DOHH2 (cell line): ENCODE measurements at regions not wholly inside any gene's neighbourhood (a gene's known extent, or its start where the extent isn't known, plus 50 kb on each side); places are given as distances from the start of the nearest gene placed in this dataset.

Experiments used
- EZH2phosphoT487 ChIP-seq: fragments of 200-600 bp; sonication (generic); IDR thresholded peaks from 2 replicates; pipeline ENCODE4 v1.6.1; 2017; ENCODE audit warnings: borderline replicate concordance, mild to moderate bottlenecking, antibody characterized with exemption, low read length, moderate library complexity, mixed read lengths
- TF ChIP-seq, protein P1 (sequence below): fragments of 200-600 bp; sonication (generic); IDR thresholded peaks from one replicate; pipeline ENCODE4 v1.5.1; 2014; ENCODE audit warnings: antibody characterized with exemption, mild to moderate bottlenecking, low read depth, low read length; ENCODE audit not compliant: poor library complexity, severe bottlenecking

DNA sequence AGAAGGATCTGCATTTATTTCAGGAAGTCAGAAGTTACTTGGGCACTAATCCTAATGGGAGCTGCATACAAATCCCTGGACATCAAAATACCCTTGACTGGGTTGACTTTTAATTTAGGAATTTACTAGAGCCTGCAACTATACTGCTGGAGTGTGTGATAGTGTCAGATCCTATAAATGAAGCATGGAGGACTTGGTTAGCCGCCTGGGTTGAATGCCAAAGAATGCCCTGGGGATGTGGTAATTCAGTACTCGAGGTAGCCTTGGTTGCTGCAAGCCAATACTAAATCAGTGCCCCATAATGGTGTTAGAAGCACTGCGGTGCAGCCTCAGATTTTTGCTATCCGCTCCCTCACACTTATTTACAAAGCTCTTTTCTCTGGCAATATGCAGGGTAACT is 184.9 kb downstream of the CAPZA3 start:
- TF ChIP-seq, protein P1, sequence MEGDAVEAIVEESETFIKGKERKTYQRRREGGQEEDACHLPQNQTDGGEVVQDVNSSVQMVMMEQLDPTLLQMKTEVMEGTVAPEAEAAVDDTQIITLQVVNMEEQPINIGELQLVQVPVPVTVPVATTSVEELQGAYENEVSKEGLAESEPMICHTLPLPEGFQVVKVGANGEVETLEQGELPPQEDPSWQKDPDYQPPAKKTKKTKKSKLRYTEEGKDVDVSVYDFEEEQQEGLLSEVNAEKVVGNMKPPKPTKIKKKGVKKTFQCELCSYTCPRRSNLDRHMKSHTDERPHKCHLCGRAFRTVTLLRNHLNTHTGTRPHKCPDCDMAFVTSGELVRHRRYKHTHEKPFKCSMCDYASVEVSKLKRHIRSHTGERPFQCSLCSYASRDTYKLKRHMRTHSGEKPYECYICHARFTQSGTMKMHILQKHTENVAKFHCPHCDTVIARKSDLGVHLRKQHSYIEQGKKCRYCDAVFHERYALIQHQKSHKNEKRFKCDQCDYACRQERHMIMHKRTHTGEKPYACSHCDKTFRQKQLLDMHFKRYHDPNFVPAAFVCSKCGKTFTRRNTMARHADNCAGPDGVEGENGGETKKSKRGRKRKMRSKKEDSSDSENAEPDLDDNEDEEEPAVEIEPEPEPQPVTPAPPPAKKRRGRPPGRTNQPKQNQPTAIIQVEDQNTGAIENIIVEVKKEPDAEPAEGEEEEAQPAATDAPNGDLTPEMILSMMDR = no peak
- no peak for TF ChIP-seq EZH2phosphoT487
